Activated CD8-positive, alpha-beta memory T cell treated with anti-CD3 and anti-CD28 coated beads, Interleukin-2, amount 50 U/mL, for 4 hours (primary cell): ENCODE measurements at regions not wholly inside any gene's neighbourhood (a gene's known extent, or its start where the extent isn't known, plus 50 kb on each side); places are given as distances from the start of the nearest gene placed in this dataset.
"Not testable (repeated sequence)": the region's sequence is repeated elsewhere in the genome, so short reads cannot be mapped to it uniquely, and the experiment has no call there.

Experiments
- DNase-seq: peaks from one replicate; pipeline ENCODE4 v3.0.0-alpha.2; 2020

- DNase-seq = no peak
These were observed 391.7 kb downstream of the TFEC start for GRCh38 chr7:115638853-115639252.

GRCh38 chr7:115637128-115637527 lies 393.4 kb downstream of the TFEC start:
- no peak for DNase-seq

- DNase-seq = no peak
These were observed 394.7 kb downstream of the TFEC start for GRCh38 chr7:115635876-115636275.

- no peak for DNase-seq
These were observed 395.2 kb downstream of the TFEC start for GRCh38 chr7:115635376-115635775.

- no peak for DNase-seq
These were observed 395.9 kb downstream of the TFEC start for GRCh38 chr7:115634633-115635032.

- no peak for DNase-seq
These were observed 397.9 kb downstream of the TFEC start for GRCh38 chr7:115632636-115633035.

GRCh38 chr7:115631782-115632181 lies 398.8 kb downstream of the TFEC start:
- no peak for DNase-seq

GRCh38 chr7:115630049-115630448 lies 400.5 kb downstream of the TFEC start:
- DNase-seq = no peak

- no peak for DNase-seq
These were observed 411.9 kb downstream of the TFEC start for GRCh38 chr7:115618676-115619075.

GRCh38 chr7:115613836-115614235 lies 416.7 kb downstream of the TFEC start:
- DNase-seq = no peak

- no peak for DNase-seq
These were observed 427.1 kb downstream of the TFEC start for GRCh38 chr7:115603416-115603815.

- no peak for DNase-seq
These were observed 430.4 kb downstream of the TFEC start for GRCh38 chr7:115600207-115600606.

GRCh38 chr7:115599184-115599583 lies 431.4 kb downstream of the TFEC start:
- DNase-seq = not testable (repeated sequence)

GRCh38 chr7:115597220-115597619 lies 433.3 kb downstream of the TFEC start:
- DNase-seq = not testable (repeated sequence)

GRCh38 chr7:115593111-115593510 lies 437.5 kb downstream of the TFEC start:
- DNase-seq = no peak

- no peak for DNase-seq
These were observed 445.4 kb downstream of the TFEC start for GRCh38 chr7:115585015-115585718.

GRCh38 chr7:115582956-115583355 lies 447.6 kb downstream of the TFEC start:
- DNase-seq = no peak

- no peak for DNase-seq
These were observed 452.0 kb downstream of the TFEC start for GRCh38 chr7:115578576-115578975.

- DNase-seq = no peak
These were observed 455.8 kb downstream of the TFEC start for GRCh38 chr7:115574681-115575291.

GRCh38 chr7:115572111-115572510 lies 458.5 kb downstream of the TFEC start:
- DNase-seq = no peak

GRCh38 chr7:115561335-115562110 lies 469.0 kb downstream of the TFEC start:
- DNase-seq = no peak

- no peak for DNase-seq
These were observed 470.7 kb downstream of the TFEC start for GRCh38 chr7:115559877-115560276.

GRCh38 chr7:115558161-115558560 lies 472.4 kb downstream of the TFEC start:
- DNase-seq = no peak

GRCh38 chr7:115557296-115557695 lies 473.3 kb downstream of the TFEC start:
- DNase-seq = not testable (repeated sequence)
